ENCODE measurements at regions not wholly inside any gene's neighbourhood (a gene's known extent, or its start where the extent isn't known, plus 50 kb on each side); places are given as distances from the start of the nearest gene placed in this dataset.

- no peak for DNase-seq (ENCODE audit: low read depth, low spot score)
- intact Hi-C loops (cut with micrococcal nuclease; ENCODE audit: unreplicated experiment) (no loop called here), in situ Hi-C loops (cut with HindIII; ENCODE audit: low pct_unique_long_range_greater_than_20kb, low sequenced_read_pairs) (no loop called here)
- no peaks in the 10 kb centered on the region for H3K4me1 ChIP-seq (ENCODE audit: control insufficient read depth, insufficient read depth, low read length)
- BruUV-seq (replicated peaks), result no TSS peak
- H3K4me3 ChIP-seq (ENCODE audit: low read depth in 2 of 2, low read length in 2 of 2), result no peak overlapping the region
- no peak overlapping the region for H3K27ac ChIP-seq (ENCODE audit: low read length)
- no peaks in the 10 kb centered on the region for H3K36me3 ChIP-seq (ENCODE audit: control insufficient read depth, insufficient read depth, low read length)
- no peaks in the 10 kb centered on the region; the same call in 1 of the 2 replicates for H3K27me3 ChIP-seq (ENCODE audit: control insufficient read depth, insufficient read depth, low read length)
- TF ChIP-seq SIN3A (IDR thresholded peaks at IDR 0.05; ENCODE audit: borderline replicate concordance, insufficient read depth, low read depth, low read length), result no peak
- TF ChIP-seq POLR2AphosphoS5 (IDR thresholded peaks at IDR 0.05; ENCODE audit: low read depth, low read length), result no peak
- no peak for TF ChIP-seq TCF7L2 (IDR thresholded peaks at IDR 0.05; ENCODE audit: low read depth, low read length)
- no peak for TF ChIP-seq REST (IDR thresholded peaks at IDR 0.05; ENCODE audit: insufficient read depth in 1 of 2, low read depth in 2 of 2, low read length in 1 of 2)
- TF ChIP-seq CTCF (IDR thresholded peaks at IDR 0.05), result no peak
- POLR2A ChIA-PET, result no interaction called here
- no peak for ATAC-seq
- no peaks in the 10 kb centered on the region for H3K9me3 ChIP-seq (ENCODE audit: control insufficient read depth, insufficient read depth, low read depth, low read length)
- CTCF ChIA-PET, result no interaction called here
These were observed 56.5 kb upstream of the CCND2 start for GRCh38 chr12:4217091-4217490.

GRCh38 chr12:4216187-4216927 lies 57.2 kb upstream of the CCND2 start:
- no TSS peak for BruUV-seq (replicated peaks)
- DNase-seq (ENCODE audit: low read depth, low spot score), result no peak
- no peak overlapping the region for H3K27ac ChIP-seq (ENCODE audit: low read length)
- TF ChIP-seq SIN3A (IDR thresholded peaks at IDR 0.05; ENCODE audit: borderline replicate concordance, insufficient read depth, low read depth, low read length) (no peak), TCF7L2 (IDR thresholded peaks at IDR 0.05; ENCODE audit: low read depth, low read length) (no peak), CTCF (IDR thresholded peaks at IDR 0.05) (no peak), REST (IDR thresholded peaks at IDR 0.05; ENCODE audit: insufficient read depth in 1 of 2, low read depth in 2 of 2, low read length in 1 of 2) (no peak), POLR2AphosphoS5 (IDR thresholded peaks at IDR 0.05; ENCODE audit: low read depth, low read length) (no peak)
- ChIA-PET CTCF (no interaction called here), POLR2A (no interaction called here)
- H3K9me3 ChIP-seq (ENCODE audit: control insufficient read depth, insufficient read depth, low read depth, low read length), result no peaks in the 10 kb centered on the region
- intact Hi-C loops (cut with micrococcal nuclease; ENCODE audit: unreplicated experiment), result no loop called here
- H3K27me3 ChIP-seq (ENCODE audit: control insufficient read depth, insufficient read depth, low read length), result no peaks in the 10 kb centered on the region; the same call in 1 of the 2 replicates
- in situ Hi-C loops (cut with HindIII; ENCODE audit: low pct_unique_long_range_greater_than_20kb, low sequenced_read_pairs), result no loop called here
- no peaks in the 10 kb centered on the region for H3K4me1 ChIP-seq (ENCODE audit: control insufficient read depth, insufficient read depth, low read length)
- H3K4me3 ChIP-seq (ENCODE audit: low read depth in 2 of 2, low read length in 2 of 2), result no peak overlapping the region
- no peak for ATAC-seq
- no peaks in the 10 kb centered on the region for H3K36me3 ChIP-seq (ENCODE audit: control insufficient read depth, insufficient read depth, low read length)
